GM23338 (cell line): ENCODE measurements at regions not wholly inside any gene's neighbourhood (a gene's known extent, or its start where the extent isn't known, plus 50 kb on each side); places are given as distances from the start of the nearest gene placed in this dataset.

Experiments
- ATAC-seq: fragments of 200-7000 bp; cut with Tn5 transposase; 3 replicates; pipeline ENCODE4 v1.9.1; 2020
- DNase-seq: peaks from one replicate; pipeline ENCODE4 v3.0.0-alpha.2; 2015; ENCODE audit warnings: low spot score
- H2AFZ ChIP-seq: fragments of 200-600 bp; sonication (generic); 2 replicates; pipeline ENCODE4 v1.8.0; 2016; ENCODE audit warnings: antibody characterized with exemption, mild to moderate bottlenecking, moderate library complexity
- H3F3A ChIP-seq: fragments of 200-600 bp; sonication (generic); replicated peaks from 2 replicates; pipeline ENCODE4 v1.8.0; 2017; ENCODE audit warnings: antibody characterized with exemption, mixed run types, low read depth
- H3K27ac ChIP-seq: fragments of 200-600 bp; sonication (generic); 2 replicates; pipeline ENCODE4 v1.6.1; 2016; ENCODE audit warnings: low read depth
- H3K27me3 ChIP-seq: fragments of 200-600 bp; sonication (generic); 2 replicates; pipeline ENCODE4 v1.8.0; 2016; ENCODE audit warnings: mild to moderate bottlenecking, mixed run types, moderate library complexity; ENCODE audit not compliant: insufficient read depth
- H3K36me3 ChIP-seq: fragments of 200-600 bp; sonication (generic); 2 replicates; pipeline ENCODE4 v1.8.0; 2016; ENCODE audit warnings: mild to moderate bottlenecking; ENCODE audit not compliant: insufficient read depth
- H3K4me1 ChIP-seq: fragments of 200-600 bp; sonication (generic); 2 replicates; pipeline ENCODE4 v1.8.0; 2016; ENCODE audit warnings: mild to moderate bottlenecking, moderate library complexity; ENCODE audit not compliant: insufficient read depth
- H3K4me2 ChIP-seq: fragments of 200-600 bp; sonication (generic); 2 replicates; pipeline ENCODE4 v1.7.1; 2017; ENCODE audit warnings: mixed run types
- H3K4me3 ChIP-seq: fragments of 200-600 bp; sonication (generic); 2 replicates; pipeline ENCODE4 v1.6.1; 2016; ENCODE audit warnings: mixed run types
- H3K79me2 ChIP-seq: fragments of 200-600 bp; sonication (generic); replicated peaks from 2 replicates; pipeline ENCODE4 v1.8.0; 2017; ENCODE audit warnings: mild to moderate bottlenecking; ENCODE audit not compliant: insufficient read depth
- H3K9me2 ChIP-seq: fragments of 200-600 bp; sonication (generic); 2 replicates; pipeline ENCODE4 v1.8.0; 2017; ENCODE audit not compliant: insufficient read depth
- H4K20me1 ChIP-seq: fragments of 200-600 bp; sonication (generic); replicated peaks from 2 replicates; pipeline ENCODE4 v1.8.0; 2017; ENCODE audit warnings: mild to moderate bottlenecking; ENCODE audit not compliant: insufficient read depth
- H3K27ac Mint-ChIP-seq: 2 replicates; pipeline ENCODE4 v1.8.0; 2020; ENCODE audit warnings: inconsistent platforms, mild to moderate bottlenecking, moderate library complexity, mixed read lengths
- H3K27me3 Mint-ChIP-seq: 3 replicates; pipeline ENCODE4 v1.8.0; 2022; ENCODE audit warnings: low read depth, mild to moderate bottlenecking, moderate library complexity, mixed read lengths, inconsistent platforms; ENCODE audit not compliant: insufficient read depth, poor library complexity
- H3K36me3 Mint-ChIP-seq: 3 replicates; pipeline ENCODE4 v1.8.0; 2021; ENCODE audit warnings: low read depth, mild to moderate bottlenecking, inconsistent platforms, moderate library complexity, mixed read lengths
- H3K4me1 Mint-ChIP-seq: 3 replicates; pipeline ENCODE4 v1.8.0; 2020; ENCODE audit warnings: mild to moderate bottlenecking, inconsistent platforms, mixed read lengths
- H3K4me3 Mint-ChIP-seq: 3 replicates; pipeline ENCODE4 v1.8.0; 2021; ENCODE audit warnings: moderate library complexity, mild to moderate bottlenecking, inconsistent platforms, mixed read lengths
- H3K9me3 Mint-ChIP-seq: 3 replicates; pipeline ENCODE4 v1.8.0; 2020; ENCODE audit warnings: moderate library complexity, mild to moderate bottlenecking, inconsistent platforms, mixed read lengths
- EZH2 ChIP-seq: fragments of 200-600 bp; sonication (generic); IDR thresholded peaks from one replicate; pipeline ENCODE4 v1.8.0; 2017; ENCODE audit warnings: antibody characterized with exemption, mild to moderate bottlenecking, low read depth; ENCODE audit not compliant: unreplicated experiment
- EZH2phosphoT487 ChIP-seq: fragments of 200-600 bp; sonication (generic); IDR thresholded peaks from one replicate; pipeline ENCODE4 v1.8.1; 2018; ENCODE audit warnings: antibody characterized with exemption; ENCODE audit not compliant: unreplicated experiment
- JUNB ChIP-seq: IDR thresholded peaks from one replicate; pipeline ENCODE4 v1.6.1; 2016; ENCODE audit warnings: antibody characterized with exemption; ENCODE audit not compliant: unreplicated experiment
- POLR2AphosphoS5 ChIP-seq: IDR thresholded peaks from 2 replicates; pipeline ENCODE4 v1.6.1; 2016; ENCODE audit warnings: antibody characterized with exemption, low read depth
- STAT1 ChIP-seq: IDR thresholded peaks from one replicate; pipeline ENCODE4 v1.6.1; 2016; ENCODE audit warnings: antibody characterized with exemption; ENCODE audit not compliant: unreplicated experiment
- ZNF114 ChIP-seq: fragments of 250-450 bp; sonication (Bioruptor Pico); IDR thresholded peaks from 2 replicates; pipeline ENCODE4 v1.5.0; 2020; ENCODE audit warnings: mild to moderate bottlenecking, moderate library complexity
- ZNF331 ChIP-seq: fragments of 250-450 bp; sonication (Bioruptor Pico); IDR thresholded peaks from 2 replicates; pipeline ENCODE4 v1.5.0; 2020; ENCODE audit warnings: low read depth, mild to moderate bottlenecking, moderate library complexity
- TF ChIP-seq, protein P1 (sequence below): IDR thresholded peaks from 2 replicates; pipeline ENCODE4 v1.6.1; 2016; ENCODE audit warnings: antibody characterized with exemption
- TF ChIP-seq, protein P2 (sequence below), 2 experiments: fragments of 200-600 bp in 1 of 2; sonication (generic) in 1 of 2; conservative IDR thresholded peaks; 2 replicates each; pipeline versions ENCODE4 v1.5.1 to v1.6.1; 2016 to 2017; ENCODE audit warnings: antibody characterized with exemption in 2 of 2, low read depth in 2 of 2, mild to moderate bottlenecking in 2 of 2, moderate library complexity in 1 of 2

DNA sequence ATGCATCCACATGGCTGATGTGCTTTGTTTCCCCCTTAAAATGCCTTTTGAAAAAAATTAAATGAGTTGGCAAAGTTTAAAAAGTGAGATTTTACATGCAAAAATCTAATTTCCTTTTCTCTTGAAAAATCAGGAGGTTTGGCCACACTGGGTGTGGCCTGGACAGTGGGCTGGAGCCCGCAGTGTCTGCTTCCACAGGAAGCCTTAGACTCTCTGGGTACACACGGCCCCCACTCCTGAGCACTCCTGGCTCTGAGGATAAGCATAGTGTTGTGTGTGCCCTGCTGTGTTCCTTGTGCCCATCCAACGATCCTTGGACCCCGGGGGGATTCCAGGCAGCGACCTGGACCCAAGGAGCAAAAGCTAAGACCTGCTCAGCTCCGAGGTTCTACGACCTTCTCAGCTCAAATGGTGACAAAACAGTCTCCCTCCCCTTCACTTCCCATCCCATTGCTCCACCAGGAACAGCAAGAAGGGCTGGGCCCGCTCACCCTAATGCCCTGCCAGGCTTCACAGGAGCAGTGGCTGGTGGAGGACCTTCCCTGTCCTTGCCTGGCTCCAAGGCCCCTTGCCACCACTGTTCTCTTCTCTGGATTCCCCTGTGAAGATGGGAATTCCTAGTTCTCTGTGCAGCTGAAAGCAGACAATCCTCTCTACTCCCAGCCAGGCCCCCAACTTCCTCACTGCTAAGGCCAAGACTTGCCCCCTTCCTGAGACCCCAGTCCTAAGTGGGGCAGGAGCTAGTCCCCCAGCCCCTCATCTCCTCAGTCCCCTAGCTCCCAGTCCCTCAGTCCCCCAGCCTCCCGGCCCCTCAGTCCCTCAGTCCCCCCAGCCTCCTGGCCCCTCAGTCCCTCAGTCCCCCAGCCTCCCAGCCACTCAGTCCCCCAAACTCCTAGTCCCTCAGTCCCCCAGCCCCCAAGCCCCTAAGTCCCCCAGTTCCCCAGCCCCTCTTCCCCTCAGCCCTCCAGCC lies 395.8 kb downstream of the PTPRU start:
- no peak for DNase-seq
- H3F3A ChIP-seq, result no peaks in the 10 kb centered on the region
- no peak overlapping the region for H3K4me2 ChIP-seq

DNA sequence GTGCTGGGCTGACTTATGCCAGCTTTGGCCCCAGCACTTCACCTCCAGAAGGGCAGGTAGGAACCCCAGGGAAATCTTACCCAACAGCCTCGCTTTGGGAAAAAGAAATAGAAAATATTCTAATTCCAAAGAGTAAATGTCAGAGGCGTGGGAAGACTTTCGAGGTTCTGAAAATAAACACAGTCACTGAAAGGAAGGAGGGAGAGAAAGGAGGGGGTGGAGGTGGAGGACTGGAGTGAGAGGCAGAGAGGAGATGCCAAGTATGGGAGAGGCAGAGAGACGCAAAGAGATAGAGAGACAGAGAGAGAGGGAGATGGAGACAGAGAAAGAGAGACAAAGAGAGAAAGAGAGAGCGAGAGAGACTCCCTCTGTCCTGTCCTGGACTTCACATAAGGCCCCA lies 395.0 kb downstream of the PTPRU start:
- no peaks in the 10 kb centered on the region for H3K27me3 ChIP-seq

More for the DNA sequence above, 395.8 kb downstream of the PTPRU start:
- Histone ChIP-seq H3K27ac (no peak overlapping the region), H3K27me3 (no peaks in the 10 kb centered on the region), H3K36me3 (no peaks in the 10 kb centered on the region), H3K4me1 (no peaks in the 10 kb centered on the region), H2AFZ (no peak overlapping the region), H3K9me2 (no peaks in the 10 kb centered on the region), H3K79me2 (no peaks in the 10 kb centered on the region), H4K20me1 (no peaks in the 10 kb centered on the region), H3K4me3 (no peak overlapping the region)
- ATAC-seq, result no peak
- H3K9me3 Mint-ChIP-seq, result no peaks in the 10 kb centered on the region; the same call in 2 of the 3 replicates
- no peaks in the 10 kb centered on the region for H3K36me3 Mint-ChIP-seq
- no peak for TF ChIP-seq JUNB
- TF ChIP-seq, protein P1, sequence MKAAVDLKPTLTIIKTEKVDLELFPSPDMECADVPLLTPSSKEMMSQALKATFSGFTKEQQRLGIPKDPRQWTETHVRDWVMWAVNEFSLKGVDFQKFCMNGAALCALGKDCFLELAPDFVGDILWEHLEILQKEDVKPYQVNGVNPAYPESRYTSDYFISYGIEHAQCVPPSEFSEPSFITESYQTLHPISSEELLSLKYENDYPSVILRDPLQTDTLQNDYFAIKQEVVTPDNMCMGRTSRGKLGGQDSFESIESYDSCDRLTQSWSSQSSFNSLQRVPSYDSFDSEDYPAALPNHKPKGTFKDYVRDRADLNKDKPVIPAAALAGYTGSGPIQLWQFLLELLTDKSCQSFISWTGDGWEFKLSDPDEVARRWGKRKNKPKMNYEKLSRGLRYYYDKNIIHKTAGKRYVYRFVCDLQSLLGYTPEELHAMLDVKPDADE, result no peak
- no peaks in the 10 kb centered on the region for H3K4me1 Mint-ChIP-seq
- peaks cover 4% of the 10 kb centered on the region for H3K27me3 Mint-ChIP-seq
- H3K27ac Mint-ChIP-seq, result no peak overlapping the region
- H3K4me3 Mint-ChIP-seq, result no peak overlapping the region

More for the DNA sequence above, 395.0 kb downstream of the PTPRU start:
- no peak overlapping the region for H3K27ac Mint-ChIP-seq
- H3K4me3 Mint-ChIP-seq, result no peak overlapping the region
- Histone ChIP-seq H3F3A (no peaks in the 10 kb centered on the region), H3K9me2 (no peaks in the 10 kb centered on the region), H3K4me3 (no peak overlapping the region), H2AFZ (no peak overlapping the region), H3K36me3 (no peaks in the 10 kb centered on the region), H3K79me2 (no peaks in the 10 kb centered on the region), H3K27ac (no peak overlapping the region), H3K4me1 (no peaks in the 10 kb centered on the region), H3K4me2 (no peak overlapping the region), H4K20me1 (no peaks in the 10 kb centered on the region)
- H3K27me3 Mint-ChIP-seq, result peaks cover 4% of the 10 kb centered on the region
- DNase-seq (no peak), ATAC-seq (no peak)
- no peaks in the 10 kb centered on the region; the same call in 2 of the 3 replicates for H3K9me3 Mint-ChIP-seq
- TF ChIP-seq ZNF331 (CRISPR knock-in tag) (no peak), EZH2 (no peak), STAT1 (no peak), POLR2AphosphoS5 (no peak), JUNB (no peak), ZNF114 (CRISPR knock-in tag) (no peak), EZH2phosphoT487 (no peak)
- TF ChIP-seq, protein P2, sequence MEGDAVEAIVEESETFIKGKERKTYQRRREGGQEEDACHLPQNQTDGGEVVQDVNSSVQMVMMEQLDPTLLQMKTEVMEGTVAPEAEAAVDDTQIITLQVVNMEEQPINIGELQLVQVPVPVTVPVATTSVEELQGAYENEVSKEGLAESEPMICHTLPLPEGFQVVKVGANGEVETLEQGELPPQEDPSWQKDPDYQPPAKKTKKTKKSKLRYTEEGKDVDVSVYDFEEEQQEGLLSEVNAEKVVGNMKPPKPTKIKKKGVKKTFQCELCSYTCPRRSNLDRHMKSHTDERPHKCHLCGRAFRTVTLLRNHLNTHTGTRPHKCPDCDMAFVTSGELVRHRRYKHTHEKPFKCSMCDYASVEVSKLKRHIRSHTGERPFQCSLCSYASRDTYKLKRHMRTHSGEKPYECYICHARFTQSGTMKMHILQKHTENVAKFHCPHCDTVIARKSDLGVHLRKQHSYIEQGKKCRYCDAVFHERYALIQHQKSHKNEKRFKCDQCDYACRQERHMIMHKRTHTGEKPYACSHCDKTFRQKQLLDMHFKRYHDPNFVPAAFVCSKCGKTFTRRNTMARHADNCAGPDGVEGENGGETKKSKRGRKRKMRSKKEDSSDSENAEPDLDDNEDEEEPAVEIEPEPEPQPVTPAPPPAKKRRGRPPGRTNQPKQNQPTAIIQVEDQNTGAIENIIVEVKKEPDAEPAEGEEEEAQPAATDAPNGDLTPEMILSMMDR (conservative IDR thresholded peaks at IDR 0.05; ENCODE audit: low read depth in 2 of 2), result no peak
- TF ChIP-seq, protein P1, result no peak
- H3K36me3 Mint-ChIP-seq, result no peaks in the 10 kb centered on the region
- no peaks in the 10 kb centered on the region for H3K4me1 Mint-ChIP-seq
